Renal pelvis (tissue), 1 donor: ENCODE measurements at regions not wholly inside any gene's neighbourhood (a gene's known extent, or its start where the extent isn't known, plus 50 kb on each side); places are given as distances from the start of the nearest gene placed in this dataset.

ENCODE experiments used
- DNase-seq: peaks from one replicate; pipeline ENCODE4 v3.0.0-alpha.2; 2013

- DNase-seq = no peak
These were observed 135.2 kb downstream of the RDH14 start for GRCh38 chr2:18425210-18425703.

DNA sequence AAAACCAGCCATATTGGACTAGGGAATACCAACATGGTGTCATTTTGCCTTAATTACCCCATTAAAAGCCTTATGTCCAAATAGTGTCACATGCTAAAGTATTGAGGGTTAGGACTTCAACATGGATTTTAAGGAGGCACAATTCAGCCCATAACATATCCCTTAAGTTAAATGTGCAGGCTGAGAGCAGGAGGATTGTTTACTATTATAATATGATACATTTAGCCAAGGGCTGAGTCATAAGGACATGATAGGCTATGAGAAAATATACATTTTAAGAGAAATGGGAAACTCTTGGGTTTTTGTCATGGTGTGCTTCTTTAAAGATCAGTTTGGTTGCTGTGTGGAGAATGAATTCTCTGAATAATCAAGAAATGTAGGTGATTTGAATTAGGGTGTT lies 136.8 kb downstream of the RDH14 start:
- DNase-seq = no peak

GRCh38 chr2:18422432-18423165 lies 137.9 kb downstream of the RDH14 start:
- DNase-seq = no peak

DNA sequence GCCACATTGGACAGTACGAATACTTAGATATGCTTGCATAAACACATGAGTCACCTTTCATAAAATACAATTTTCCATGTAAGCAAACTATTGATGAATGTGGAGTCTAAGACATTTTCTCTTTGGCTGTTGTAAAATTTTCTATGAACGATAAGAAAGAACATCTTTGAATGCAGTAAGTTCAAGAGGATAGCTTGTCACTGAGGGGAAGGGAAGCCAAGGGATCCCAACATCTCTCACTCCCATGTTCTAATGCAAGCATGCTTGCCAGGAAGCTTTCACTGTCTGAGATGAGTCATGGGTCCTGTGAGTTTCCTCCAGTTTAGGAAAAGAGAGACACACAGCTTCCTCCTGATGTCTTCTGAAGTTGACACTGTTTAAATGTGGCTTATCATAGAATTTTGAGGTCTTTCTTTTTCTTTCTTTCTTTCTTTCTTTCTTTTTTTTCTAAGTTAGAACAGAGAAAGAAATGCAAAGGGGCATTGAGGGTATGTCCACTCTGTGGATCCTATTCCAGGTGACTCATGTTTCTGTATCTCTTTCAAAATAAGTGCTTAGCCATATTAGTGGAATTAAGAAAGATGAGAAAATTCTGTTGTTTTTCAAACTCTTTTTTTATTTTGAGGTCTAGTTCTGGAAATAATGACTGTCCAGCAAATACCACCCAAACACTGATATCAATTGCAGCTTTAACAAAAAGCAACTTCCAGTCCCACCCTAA lies 146.6 kb downstream of the RDH14 start:
- DNase-seq = no peak

- no peak for DNase-seq
These were observed 147.3 kb downstream of the RDH14 start for GRCh38 chr2:18412980-18413675.

DNA sequence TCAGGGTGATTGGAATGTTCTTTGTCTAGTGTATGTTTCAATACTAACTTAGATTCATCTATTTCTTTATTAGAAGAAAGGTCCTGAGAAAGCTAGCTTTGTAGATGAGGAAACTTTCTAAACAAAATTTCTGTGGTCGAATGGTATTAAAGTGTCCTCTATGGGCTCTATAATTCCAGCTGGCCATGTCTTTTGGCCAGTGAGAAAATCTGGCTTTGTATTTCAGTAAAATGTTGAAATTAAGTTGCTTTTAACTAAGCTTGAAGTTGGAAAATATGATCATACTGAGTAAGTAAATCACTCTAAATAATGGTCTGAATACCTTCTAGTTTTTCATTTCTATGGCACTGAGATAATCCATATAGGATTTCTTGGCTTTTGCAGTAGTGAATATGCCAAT lies 148.8 kb downstream of the RDH14 start:
- DNase-seq = no peak

DNA sequence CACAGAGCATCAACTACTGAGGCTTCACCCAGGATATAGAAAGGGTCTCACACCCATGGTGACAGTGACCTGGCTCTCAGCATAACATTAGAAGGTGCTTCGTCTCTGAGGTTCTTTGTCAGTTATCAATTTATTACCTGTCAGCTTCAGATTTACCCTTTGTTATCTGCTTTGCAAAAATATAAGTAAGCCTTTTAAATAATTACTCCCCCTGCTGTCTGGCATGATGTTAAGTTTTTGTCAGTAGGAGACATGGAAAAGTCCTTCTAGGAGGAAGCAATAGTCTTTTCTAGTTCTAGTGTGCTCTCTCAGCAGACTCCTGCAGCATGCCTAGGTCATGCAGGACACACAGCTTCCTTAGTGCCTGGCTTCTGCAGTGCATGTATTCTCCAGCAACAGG lies 149.9 kb downstream of the RDH14 start:
- no peak for DNase-seq

DNA sequence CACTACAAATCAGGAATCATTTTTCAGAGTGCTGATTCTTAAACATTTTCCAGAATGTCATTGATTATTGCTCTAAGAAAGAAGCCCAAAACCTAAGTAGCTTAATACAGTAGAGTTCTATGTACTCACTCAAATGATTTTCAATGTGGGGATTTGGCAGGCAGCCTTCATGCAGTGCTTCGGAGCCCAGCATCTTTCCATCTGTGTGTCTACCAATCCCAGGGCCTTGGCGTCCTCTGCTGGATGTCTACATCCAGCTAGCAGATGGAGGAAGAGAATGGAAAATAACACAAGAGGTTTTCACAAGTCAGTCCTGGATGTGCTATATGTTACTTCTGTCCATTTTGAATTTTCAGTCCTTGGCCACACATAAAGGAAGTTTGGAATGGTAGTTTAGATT lies 151.8 kb downstream of the RDH14 start:
- no peak for DNase-seq

- DNase-seq = no peak
These were observed 154.2 kb downstream of the RDH14 start for GRCh38 chr2:18406219-18406618.

DNA sequence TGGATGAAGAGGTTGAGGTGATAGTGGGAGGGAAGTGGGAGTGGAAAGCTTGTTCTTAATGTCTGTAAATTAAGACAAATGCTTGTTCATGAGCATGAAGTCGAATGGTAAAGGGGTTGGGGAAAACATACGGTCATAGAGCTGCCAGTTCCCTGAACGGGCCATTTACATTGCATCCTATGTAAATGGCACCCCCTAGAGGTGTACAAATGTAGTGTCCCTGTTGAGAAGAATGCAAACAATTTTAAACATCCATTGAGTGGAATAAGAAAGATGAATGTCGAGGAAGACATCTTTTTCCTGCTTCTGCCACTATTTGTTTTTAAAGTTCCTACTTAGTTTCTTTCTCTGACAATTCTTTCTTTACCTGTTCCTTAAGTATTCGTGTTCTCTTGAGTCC lies 155.7 kb downstream of the RDH14 start:
- no peak for DNase-seq

DNA sequence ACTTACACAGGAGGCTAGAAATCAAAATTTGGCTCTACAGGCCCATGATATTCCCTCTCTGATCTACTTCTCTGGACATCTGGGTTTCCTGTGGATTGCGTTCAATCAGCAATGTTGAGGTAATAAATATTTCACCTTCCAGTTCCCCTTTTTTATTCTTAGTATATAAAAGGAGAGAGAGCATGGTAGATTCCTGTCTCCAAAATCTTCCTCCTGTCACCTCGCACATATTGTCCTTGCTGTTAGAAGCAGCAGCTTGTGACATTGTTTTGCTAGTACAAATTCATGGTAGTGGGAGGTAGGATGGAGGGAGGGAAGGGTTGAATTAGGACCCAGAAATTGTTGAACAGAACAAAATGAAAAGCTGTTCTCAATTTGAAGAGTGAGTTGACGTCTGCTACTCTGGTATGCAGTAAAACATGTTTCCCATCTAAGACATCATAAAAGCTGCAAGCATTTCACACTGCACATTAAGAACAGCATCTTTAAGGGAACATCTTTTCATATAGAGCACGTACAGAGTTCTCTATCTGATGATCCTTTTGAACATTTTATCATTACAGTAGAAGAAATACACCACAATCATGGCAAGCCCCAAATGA lies 156.4 kb downstream of the RDH14 start:
- DNase-seq = no peak

DNA sequence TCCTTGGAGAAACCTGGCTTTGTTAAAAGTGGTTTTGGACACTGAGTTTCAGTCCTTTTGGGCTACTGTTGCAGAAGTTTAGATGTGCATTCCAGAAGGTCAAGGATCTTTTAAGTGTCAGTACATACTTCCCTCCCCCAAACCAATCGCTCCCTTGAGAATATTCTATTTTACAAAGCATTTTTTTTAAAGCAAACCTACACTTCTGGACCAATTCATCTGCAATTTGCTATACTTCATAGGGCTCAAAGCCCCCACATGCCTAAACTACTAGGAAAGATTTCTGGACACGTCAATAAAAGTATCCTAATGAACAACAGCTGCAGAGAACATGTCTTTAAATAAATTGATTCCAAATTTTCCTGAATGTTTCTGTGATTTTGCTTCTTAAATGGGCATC lies 157.6 kb downstream of the RDH14 start:
- no peak for DNase-seq

DNA sequence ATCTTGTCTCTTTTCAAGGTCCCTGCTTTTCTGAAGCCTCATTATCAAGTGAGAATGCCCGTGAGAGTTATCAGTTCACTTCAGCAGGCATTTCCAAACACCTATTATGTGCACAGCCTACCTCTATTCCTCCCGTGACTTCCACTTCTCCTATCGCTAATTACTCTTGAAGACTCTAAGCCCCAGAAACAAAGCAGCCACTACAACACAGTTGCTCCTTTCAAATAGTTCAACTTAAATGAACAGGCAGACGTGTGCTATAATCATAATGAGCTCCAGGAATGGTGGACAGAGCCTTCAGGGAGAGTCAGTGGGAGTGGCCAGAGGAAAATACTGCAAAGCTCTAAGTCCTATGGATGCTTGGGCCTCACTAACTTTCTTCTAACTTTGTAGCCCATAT lies 159.0 kb downstream of the RDH14 start:
- no peak for DNase-seq

DNA sequence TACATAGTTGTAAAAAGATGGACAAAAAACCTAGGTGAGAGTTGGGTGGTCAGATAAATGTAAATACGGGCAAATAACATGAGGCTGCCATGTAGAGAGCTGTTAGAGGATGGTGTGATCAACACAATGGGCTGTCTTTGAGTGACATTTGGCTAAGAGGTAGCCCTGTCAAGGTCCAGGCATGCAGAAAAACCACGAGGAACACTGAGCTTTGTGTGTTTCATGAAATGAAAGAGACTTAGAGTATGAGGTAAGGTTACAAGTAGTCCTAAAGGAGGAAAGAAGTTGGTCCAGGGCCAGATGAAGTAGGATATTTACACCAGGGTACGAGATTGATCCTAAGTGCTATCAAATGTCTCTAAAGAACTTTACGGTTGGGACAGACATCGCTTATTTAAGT lies 160.9 kb downstream of the RDH14 start:
- no peak for DNase-seq

DNA sequence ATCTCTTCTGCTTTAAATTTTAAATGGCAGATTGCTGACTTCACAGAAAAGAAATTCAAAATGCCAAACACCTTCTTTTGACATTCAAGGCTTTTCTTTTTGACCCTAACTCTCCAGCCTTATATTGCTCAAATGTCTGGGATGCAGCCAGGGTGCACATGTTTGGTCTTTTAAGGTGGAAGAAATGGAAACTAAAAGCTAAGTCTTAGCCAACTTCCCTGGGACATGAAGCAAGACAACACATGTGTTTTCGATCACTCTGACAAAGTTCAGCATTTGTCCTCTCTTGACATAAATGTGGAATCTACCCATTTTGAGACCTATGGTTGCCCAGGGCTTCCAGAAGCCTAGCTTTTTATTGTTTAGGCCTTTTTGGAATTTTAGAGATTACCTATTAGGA lies 161.6 kb downstream of the RDH14 start:
- no peak for DNase-seq

DNA sequence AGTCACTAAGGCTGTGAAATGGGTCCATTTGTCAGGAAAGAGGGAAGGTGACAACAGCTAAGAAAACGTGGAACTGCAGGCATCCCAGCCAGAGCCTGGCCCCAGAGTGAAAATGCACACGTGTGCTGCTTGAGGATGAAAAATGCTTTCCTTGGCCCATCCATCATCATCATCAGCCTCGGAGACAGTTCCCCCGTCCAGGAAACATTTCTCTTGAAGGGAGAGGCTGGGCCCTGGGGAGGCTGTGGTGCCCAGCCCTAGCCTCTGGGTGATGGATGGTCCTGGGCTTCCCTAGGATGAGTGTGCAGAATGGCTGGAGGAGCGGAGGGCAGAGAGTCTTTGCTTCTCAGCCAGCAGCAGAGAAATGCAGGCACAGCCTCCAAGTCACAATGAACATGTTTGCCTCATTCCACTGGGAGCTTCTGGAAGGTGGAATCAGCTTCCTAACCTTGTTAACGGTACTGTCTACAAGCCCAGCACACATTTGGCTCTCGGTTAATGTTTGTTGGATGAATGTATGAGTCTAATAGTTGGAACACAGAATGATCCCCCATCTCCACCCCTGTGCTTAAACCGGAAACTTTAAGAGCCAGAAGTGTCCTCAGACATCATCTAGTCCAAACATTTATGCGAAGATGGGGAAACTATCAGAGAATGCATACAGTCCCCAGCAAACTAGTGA lies 164.0 kb downstream of the RDH14 start:
- no peak for DNase-seq

DNA sequence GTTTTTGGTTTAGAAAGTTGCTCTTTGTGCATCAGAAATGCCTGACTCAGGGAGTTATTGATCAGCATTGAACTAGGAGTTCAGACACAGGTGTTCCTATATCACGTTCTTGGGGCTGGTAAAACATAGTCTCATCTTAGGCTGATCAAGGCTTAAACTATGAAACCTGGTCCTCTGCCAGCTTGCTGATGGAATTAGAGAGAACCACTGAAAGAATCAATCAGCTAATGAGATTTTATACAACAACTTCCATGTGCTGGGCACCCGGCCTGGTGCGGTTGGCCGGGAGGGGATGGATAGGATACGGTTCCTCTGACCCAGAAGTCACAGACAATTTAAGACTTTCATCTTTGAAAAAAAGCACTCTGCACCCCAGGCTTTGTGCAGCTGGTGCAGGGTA lies 164.9 kb downstream of the RDH14 start:
- DNase-seq = no peak

DNA sequence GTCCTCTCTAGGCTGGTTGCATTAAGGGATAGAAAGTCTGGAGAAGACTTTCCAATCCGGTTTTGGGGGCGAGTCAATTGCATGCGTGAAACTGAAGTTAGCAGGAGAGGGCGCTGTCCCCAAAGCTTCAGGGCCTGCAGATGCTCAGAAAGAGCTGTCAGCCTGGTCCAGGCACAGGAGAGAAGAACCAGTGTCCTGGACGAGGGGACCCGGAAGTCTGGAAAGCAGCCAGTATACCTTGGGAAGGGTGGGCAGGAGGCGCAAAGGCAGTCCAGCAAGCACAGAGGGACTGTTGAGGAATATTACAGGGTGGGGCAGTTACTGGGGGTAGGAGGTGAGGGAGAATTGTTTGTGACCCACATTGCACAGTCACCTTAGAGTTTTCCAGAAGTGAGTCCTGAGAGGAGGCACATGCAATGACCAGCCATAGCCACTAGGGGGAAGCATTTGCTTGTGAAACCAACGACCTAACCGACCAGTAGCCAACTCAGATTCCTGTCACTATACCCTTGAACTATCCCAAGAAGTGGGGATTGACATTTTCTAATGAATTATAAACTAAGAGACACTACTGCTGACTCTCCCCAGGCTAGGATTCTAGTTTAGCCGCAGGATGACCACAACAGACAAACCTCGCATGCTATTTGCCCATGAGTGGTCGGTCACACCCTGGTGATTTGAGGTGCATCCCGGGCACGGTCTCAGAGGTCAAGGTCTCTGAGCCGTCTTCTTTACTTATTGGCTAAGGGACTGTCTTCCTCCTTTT lies 172.8 kb downstream of the RDH14 start:
- DNase-seq = peak; percentile 80

DNA sequence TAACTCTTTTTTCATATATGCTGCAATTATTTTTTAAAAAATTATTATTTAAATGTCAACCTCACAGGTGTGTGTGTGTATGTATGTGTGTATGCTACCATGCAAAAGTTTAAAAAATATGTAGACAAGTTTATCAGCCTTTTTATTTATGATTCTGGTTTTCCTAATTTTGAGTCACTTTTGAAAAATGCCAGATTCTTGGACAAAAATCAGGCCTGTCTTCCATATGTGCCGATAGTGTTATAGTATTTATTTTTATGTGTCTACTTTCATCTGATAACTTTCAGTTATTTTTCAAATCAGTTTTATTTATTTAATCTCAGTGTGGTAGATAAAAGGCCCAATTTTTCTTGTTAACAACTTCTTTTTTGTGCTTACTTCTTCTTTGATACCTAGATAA lies 176.2 kb downstream of the RDH14 start:
- DNase-seq = no peak

GRCh38 chr2:18381386-18381785 lies 179.1 kb downstream of the RDH14 start:
- DNase-seq = no peak

- no peak for DNase-seq
These were observed 180.1 kb downstream of the RDH14 start for GRCh38 chr2:18380321-18380720.
